HUDEP-2 (cell line): ENCODE measurements at regions not wholly inside any gene's neighbourhood (a gene's known extent, or its start where the extent isn't known, plus 50 kb on each side); places are given as distances from the start of the nearest gene placed in this dataset.

Experiments
- DNase-seq, 76 experiments: peaks; one replicate each; lab custom pipeline; 2025; ENCODE audit not compliant: unreplicated experiment in 76 of 76; lab: John Stamatoyannopoulos, UW

DNA sequence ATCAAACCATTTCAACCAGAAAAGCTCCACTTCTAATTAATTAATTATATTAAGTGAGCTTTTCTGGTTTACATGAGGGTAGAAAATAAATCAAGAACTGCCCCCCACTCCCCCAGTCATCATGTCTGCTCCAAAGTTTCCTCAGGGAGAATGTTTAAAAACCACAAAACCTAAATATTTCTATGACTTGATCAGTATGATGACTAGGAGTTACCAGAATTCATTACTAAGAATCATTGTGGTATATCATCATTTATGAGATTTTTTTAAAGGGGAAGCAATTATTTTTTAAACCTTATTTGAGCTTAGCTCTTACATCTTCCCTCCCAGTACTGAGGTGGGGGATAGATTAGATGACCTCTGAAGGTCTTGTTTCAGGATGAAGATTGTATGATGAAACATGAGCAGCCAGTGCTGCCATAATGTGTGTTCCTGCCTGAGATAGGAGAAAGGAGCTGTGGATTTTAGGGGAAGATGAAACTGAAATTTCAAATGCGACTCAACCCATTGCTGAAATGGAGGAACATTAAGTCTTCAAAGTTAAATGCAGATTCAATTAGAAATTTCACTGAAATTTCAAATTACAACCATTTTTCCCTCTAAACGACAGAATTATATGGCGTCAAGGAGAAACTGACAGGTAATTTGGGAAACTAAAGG is 401.3 kb upstream of the CADM1 start:
- no peak for DNase-seq

DNA sequence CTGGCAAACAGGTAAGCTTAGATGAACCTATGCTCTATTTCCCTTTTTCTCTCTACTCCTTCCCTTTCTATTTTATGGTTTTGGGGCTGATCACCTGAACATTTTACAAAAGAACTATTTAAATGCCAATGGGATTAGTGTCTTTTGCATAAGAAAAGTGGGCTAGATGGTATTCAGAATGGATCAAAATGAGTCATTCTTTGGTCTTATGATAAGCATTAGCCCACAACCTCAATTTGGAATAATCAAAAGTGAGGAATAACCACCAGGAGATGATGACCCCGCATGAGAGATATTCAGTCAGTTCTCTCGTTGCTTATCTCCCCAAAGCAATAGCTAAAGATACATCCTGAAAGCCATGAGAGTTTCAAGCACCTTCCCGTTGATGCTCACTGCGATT is 399.0 kb upstream of the CADM1 start:
- no peak for DNase-seq

DNA sequence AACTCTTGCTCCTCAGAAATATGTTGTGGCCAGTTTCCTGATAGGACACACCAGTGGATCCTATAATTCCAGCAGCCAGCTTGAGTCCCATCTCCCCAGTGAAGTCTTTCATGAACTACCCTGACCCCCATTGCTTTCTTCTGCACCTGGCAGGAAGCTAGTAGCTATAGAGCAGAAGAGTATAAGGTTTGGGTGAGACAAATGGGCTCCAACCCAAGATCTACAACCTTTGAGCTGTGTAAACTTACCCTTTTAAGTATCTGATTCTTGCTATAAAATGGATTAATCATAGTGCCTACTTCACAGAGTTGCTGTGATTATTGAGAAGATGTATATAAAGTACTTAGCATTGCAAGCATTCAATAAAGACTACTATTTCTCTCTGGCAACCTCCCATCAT is 396.9 kb upstream of the CADM1 start:
- DNase-seq = no peak

DNA sequence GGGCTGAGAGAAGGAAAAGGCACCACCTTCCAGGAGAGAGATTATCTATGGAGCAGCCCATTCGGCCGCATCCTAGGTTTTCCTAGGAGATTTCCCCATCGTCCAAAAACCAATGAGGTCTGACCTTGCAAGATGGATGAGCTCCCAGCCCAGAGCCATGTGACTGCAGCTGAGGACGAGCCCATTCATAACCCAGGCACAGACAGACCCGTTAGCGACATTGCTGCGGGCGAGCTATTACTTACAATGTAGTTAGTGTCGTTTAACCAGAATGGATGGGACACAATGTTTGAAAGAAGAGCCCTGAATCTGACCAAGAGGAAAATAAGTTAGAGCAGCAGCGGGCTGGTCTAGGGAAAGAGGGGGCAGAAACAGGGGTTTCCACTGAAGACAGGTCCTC is 395.9 kb upstream of the CADM1 start:
- no peak for DNase-seq

DNA sequence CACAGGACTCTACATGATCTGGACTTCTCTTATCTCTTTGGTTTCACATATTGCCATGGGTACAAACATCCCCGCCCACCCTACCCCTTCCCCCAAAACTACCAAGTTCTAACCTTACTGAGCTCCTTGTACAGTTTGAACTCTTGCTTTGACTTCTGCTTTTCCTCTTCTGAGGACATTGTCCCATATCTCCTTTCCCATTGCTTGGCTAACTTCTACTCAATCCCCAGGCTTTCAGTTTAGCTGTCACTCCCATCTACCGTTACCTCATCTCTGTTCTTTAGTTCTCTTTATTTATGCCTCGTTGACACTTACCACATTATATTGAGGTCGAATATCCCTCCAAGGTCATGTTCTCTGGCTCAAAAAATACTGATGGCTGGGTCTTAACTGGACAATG is 393.5 kb upstream of the CADM1 start:
- DNase-seq = no peak

DNA sequence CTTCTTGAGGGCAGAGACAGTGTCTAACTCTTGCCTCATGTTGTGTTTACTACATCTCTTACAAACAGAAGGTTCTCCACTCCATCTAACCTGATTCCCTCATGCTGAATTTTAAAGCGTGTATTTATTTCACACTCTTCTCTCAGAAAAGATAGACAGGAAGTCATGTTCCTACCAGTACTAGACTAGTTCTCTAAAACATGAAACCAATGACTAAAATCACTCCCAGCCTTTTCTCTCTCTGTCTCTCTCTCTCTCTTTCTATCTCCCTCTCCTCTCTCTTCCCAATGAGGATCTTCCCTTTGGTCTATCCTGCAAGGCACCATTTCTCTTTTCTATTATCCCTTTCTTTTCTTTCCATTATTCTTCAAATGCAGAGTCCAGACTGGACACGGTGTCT is 391.9 kb upstream of the CADM1 start:
- DNase-seq = no peak

DNA sequence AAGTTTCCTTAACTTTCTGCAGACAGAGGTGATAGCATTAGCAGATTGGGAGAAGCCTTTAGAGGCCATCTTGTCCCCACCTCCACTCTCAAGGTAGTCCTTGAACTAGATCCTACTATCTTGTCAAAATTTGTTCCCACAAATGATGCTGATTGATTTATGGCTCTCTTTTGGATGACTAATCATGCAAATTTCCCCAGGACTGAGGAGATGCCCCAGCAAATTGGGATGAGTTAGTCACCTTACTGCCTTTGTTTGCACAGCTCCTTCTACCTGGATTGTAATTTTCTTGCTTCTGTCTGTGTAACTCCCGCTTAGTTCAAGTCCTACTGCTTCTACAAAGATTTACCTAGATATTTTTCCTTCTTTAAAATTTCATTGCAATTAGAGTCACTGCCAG is 391.4 kb upstream of the CADM1 start:
- no peak for DNase-seq

DNA sequence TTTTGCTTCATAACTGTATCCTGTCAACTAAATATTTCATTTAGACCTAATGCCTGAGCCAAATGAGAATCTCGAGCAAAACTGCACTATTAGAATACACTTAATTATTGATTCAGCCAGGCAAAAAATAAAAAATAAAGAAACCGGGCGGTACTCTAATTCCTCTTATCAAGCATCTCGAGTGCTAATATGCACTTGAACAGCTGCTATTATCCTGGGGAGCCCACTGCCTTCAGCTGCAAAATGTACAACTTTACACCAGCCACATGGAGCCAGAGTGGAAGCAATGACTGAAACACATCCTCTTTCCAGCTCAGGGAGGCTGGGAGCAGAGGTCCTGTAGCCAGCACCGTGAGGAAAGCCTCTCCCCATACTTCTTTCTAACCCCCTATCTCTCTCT is 390.0 kb upstream of the CADM1 start:
- no peak for DNase-seq

DNA sequence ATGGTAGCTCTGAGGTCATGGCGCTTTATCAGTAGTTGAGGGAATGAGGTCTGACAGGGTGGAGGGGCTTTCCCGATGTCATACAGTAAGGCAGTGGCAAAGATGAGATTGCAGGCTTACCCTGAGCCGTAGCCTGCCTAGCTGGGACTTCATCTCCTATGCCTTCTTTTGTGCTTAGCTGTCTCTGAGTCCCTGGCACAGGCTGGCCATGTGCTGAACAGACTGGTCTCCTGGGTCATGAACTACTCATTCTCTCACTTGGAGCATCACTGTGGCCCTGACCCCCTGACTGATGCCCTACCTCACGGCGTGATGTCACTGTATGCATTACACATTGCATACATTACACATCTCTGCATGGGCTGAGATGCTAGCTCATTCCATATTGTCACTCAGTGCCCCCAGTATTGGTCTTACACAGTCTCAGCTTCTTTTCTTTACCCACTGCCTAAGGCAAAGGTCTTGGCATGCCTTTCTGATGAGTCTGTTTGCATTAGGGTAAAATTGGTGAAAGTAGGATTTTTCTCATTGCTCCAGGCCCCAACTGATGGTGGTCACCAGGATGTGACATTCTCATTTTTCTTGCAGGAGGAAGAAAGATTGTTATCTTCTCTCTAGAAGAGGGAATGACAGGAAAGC is 389.4 kb upstream of the CADM1 start:
- DNase-seq = no peak

DNA sequence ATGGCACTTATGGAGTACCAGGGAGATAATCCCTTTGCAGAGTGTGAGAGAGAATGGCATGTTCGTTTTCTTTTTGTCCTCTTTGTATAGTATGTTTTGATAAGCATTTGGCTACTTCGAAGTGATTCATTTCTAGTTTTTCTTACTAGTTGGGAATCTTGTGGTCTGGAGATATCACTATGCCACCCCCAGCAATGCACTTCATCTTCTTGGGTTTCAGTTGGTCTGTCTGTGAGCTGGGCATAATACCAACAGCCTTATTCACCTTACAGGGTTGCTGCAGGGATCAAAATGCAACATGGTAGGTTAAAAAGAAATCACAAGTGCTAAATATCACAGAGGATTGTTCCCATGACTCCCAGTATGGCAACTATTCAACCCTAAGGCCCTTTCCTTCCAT is 387.8 kb upstream of the CADM1 start:
- DNase-seq = no peak

DNA sequence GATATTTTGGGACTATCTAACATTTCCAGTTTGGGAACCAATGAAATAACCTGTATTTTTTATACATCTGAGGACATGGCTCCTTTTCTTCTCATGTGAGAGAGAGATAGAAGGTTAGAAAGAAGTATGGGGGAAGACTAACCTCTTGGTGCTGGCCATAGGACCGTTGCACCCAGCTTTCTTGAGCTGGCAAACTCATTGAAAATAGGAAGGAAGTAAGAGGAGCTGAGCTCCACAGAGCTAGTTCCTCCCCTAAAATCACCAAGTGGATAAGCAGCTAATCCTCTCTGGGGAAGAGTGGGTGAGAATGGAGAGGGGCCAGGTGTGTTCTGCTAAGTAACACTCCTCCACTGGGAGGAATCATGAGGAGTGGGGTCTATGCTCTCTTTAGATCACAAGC is 387.4 kb upstream of the CADM1 start:
- DNase-seq = no peak

DNA sequence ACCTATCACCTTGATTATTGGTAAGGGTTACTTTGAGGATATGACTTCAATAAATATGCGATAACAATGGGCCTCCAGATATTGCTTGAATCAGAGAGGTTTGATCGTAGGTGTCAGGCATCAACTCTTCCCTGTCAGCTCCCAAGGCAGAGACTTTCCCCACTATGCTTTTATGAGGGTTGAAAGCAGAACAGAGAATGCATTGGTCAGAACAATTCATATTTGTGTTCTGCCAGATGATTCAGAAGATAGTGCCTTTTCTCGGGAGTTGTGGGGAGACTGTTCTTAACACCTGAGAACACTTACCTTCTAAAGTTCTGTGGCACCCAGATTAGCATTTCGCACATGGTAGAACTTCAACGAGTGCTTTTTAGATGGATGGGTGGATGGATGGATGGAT is 386.3 kb upstream of the CADM1 start:
- no peak for DNase-seq

DNA sequence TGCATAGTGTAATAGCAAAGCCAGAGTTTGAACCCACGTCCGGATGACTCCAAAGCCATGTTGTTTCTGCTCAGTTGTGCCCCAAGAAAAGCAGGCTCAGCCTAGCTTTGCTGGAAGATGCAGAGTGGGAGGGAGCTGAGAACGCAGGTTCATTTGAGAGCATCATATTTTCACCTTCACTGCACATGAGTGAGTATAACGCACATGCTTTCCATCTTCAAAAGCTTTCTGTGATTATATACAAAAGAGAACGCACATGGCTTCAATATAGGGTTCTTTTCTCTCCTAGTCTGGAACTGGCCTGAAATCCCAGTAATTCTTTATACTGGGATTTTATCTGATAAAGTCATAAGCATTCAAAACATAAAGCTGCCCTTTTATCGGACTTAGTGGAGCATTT is 385.5 kb upstream of the CADM1 start:
- no peak for DNase-seq

DNA sequence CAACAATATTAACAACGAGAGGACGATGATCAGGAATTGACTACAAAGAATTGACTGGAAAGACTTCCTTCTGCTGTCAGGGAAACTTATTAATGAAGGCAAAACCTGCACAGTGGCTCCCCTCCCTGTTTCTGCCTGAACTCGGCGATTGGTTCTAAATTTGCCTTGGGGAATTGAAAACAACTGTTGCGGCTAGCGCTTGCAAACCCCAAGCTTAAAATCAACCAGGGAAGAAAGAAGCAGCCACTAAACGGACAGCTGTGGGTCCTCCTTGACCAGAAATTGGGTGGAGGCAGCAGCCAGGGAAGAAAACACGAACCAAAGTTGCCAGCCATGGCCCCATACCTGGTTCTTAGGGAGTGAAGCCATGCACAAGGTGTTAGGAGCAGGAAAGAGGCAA is 383.5 kb upstream of the CADM1 start:
- no peak for DNase-seq

DNA sequence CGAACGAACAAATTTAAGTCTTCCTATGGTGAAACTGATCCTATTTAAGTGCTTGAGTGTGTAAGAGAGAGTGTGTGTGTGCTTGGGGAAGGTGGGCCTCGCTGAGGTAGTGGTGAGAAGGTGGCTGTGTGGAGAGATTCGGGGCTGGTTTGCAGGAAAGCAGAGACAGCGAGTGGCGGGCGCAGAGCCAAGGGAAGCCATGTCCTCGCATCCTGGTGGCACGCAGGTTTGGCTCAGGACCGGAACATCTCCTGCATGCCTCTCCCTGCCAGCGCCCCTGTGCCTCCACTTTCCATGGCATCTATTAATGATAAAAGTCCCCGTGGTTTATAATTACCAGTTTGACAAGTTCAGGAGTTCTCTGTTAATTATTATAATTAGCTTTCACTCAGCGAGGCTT is 383.1 kb upstream of the CADM1 start:
- DNase-seq = no peak

DNA sequence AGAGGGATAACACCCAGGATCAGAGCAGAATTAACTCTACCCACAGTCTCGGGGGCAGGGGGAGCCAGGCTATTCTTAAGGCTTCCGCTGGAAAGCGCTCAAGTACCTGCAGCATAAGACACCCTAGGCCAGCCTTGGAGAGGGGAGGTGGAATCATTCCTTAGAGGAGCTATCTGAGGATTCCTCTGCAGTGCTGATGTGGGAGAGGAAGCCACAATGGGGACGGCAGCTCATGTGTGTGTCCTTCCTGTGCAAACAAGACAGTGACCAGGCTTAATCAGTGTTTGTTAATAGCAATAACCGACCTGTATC is 382.2 kb upstream of the CADM1 start:
- DNase-seq = no peak

DNA sequence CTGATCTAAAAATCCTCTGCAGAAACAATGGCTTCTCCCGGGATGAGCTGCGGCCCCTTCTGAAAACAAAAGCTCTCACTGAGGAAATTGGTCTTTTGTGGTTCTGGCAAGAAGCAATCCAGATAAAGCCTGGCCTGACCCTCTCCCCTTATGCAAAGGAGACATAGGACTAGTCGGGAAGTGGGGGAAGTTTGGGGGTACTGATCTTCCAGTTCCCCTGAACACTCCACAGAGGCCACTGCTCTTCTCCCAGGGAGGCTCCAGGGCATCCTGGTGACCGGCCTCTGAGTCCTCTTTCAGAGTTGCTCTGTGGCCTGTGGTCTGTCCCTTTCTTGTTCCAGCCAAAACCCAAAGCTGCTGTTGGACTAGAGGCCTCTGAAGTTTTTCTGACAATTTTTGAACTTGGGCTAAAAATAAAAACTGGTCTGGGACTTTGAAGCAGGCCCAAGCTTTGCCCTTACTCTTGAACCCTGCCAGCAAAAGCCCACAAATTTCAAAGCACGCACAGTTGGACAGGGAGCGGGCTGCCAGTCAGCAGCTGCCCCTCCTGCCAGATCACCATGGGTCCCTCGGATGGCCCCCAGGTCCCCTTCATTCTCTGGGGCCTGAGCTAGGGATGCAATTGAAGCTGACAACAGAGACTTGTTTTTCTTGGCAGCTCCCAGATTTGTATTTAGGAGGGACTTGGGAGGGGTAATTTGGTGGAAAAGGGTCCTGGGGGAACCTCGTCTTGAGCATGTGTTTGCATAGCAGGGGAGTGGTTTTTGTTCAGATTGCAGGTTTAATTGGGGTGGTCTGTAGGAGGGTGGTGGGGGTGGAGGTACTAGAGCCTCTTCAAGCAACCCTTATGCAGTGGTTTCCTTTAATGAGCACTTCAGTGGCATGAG is 381.6 kb upstream of the CADM1 start:
- DNase-seq = no peak

DNA sequence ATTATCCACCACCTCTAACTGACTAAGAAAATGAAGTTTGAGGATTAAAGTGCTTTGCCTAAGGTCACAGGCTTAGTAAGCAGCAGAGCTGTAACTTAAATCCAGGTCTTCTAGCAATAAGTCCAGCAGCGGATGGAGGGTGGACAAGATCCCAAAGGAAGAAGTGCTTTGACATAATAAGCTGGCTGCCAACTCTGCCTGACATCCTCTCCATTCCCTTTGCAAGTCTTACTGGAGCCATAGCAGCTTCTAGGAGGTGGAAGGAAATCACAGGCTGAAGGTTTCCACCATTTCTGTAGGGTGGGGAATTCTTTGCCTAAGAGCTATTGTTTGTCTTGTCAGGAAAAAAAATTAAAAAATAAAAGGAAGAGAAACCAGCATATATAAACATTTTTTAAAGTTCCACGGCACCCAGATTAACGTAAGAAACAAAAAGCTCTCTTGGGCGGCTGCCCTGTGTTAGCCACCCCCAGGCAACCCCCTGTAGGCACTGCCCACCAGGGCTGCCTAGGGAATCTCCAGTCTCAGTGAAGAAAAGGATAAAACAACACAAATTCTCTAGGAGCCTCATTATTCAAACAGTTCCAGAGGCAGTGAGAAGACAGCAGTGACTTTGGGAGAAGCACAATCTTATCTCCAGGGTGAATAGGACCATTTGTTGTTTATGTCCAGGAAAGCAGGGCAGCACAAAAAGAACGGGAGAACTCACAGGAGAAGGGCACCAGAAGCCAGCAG is 380.8 kb upstream of the CADM1 start:
- DNase-seq = no peak

DNA sequence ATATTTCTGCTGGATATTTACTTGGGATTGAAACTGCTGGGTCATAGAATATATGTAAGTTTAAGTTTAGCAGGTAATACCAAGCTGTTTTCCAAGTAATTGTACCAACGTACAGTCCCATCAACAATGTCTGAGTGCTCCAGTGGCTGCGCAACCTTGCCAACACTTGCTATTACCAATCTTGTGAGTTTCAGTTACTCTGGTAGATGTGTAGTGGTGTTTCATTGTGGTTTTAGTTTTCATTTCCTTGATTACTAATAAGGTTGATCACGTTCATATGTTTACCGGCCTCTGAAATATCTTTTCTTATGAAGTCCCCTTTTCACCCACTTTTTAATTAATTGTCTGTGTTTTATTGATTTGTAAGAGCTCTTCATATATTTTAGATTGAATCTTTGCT is 370.6 kb upstream of the CADM1 start:
- no peak for DNase-seq

DNA sequence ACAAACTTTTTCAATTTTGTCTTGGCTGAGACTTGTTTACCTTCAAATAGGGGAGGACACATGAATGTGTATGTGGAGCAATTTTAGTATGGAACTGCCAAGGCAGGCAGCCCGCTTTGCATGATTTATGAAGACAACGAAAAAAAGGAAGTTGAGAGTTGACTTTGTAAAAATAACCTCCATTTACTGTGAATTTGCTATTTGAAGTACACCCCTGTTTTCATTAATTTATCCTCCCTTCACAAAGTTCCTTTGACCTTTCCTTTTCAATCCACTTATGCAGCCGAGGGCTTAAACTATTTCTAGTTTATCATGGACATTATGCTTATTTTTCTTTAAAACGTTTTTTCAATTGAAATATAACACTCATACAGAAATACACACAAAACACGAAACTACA is 369.6 kb upstream of the CADM1 start:
- no peak for DNase-seq

DNA sequence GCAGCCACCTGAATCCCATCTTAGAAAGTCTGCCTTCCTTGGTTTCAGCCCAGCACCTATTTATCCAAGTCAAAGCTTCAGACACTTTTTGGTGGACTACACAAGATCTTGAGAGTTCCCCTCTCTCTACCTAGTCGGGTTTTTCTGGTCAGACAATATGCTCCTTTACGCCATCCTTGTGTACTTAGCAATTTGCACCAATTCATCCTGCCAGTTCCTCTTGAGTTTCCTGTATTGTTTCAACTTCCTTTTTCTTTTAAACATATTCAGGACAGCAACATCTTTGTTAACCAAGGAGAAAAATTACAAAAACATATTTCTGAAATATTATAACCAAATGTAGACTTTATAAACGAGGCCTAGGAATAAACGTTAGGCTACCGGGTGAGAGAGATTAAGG is 368.2 kb upstream of the CADM1 start:
- DNase-seq = no peak
